ENCODE measurements at regions not wholly inside any gene's neighbourhood (a gene's known extent, or its start where the extent isn't known, plus 50 kb on each side); places are given as distances from the start of the nearest gene placed in this dataset.

DNA sequence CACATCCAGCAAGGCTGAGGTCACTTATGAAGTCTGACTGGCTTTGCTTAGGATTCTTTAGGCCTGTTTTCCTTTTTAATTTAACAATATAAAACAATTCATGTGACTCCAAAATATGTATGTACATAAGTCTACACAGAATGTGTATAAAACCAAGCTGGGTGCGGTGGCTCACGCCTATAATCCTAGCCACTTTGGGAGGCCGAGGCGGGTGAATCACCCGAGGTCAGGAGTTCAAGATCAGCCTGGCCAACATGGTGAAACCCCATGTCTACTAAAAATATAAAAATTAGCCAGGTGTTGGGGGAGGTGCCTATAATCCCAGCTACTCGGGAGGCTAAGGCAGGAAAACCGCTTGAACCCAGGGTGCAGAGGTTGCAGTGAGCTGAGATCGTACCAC is 83.1 kb downstream of the SHANK2 start:
- TF ChIP-seq, protein P1, sequence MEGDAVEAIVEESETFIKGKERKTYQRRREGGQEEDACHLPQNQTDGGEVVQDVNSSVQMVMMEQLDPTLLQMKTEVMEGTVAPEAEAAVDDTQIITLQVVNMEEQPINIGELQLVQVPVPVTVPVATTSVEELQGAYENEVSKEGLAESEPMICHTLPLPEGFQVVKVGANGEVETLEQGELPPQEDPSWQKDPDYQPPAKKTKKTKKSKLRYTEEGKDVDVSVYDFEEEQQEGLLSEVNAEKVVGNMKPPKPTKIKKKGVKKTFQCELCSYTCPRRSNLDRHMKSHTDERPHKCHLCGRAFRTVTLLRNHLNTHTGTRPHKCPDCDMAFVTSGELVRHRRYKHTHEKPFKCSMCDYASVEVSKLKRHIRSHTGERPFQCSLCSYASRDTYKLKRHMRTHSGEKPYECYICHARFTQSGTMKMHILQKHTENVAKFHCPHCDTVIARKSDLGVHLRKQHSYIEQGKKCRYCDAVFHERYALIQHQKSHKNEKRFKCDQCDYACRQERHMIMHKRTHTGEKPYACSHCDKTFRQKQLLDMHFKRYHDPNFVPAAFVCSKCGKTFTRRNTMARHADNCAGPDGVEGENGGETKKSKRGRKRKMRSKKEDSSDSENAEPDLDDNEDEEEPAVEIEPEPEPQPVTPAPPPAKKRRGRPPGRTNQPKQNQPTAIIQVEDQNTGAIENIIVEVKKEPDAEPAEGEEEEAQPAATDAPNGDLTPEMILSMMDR (IDR thresholded peaks at IDR 0.05) = no peak
- TF ChIP-seq ZFX (IDR thresholded peaks at IDR 0.05; ENCODE audit: borderline replicate concordance) = no peak

Measured in 22Rv1 (cell line).